ENCODE measurements at regions not wholly inside any gene's neighbourhood (a gene's known extent, or its start where the extent isn't known, plus 50 kb on each side); places are given as distances from the start of the nearest gene placed in this dataset.

DNA sequence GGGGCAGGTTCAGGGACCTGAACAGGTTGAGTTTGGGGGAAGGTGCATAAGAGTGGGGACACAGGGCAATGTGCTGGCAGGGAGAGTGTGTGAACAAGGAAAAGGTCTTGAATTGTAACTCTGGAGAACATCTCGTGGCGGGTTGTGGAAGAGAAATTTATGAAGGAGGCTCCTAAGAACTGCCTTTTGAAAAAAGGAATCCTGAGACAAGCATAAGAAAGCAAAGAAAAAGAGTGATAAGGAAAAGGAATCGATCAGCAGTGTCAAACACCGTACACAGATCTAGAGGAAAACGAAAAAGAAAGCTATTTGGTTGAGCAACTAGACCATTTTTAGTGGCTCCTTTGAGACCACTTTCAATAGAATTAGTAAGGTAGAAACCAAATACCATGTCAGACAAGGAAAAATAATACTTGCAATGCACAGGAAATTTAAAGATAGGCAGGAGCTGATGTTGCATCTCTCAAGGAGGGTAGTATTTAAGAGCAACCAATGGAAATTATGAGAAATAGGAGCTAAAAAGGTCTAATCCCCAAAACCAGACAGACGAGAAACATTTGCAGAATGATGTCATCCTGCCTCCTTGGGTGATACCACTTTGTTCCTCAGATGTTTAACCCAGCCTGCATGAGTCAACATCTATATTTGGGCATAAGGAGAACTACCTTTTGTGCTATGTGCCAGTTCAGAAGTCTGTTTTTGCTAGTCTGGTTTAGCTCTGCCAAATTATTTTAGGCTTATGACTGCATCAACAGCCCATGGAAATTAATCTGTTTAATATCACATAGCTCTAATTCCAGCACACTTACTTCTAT is 64.5 kb upstream of the STK38L start:
- DNase-seq (ENCODE audit: low read depth), result no peak

DNA sequence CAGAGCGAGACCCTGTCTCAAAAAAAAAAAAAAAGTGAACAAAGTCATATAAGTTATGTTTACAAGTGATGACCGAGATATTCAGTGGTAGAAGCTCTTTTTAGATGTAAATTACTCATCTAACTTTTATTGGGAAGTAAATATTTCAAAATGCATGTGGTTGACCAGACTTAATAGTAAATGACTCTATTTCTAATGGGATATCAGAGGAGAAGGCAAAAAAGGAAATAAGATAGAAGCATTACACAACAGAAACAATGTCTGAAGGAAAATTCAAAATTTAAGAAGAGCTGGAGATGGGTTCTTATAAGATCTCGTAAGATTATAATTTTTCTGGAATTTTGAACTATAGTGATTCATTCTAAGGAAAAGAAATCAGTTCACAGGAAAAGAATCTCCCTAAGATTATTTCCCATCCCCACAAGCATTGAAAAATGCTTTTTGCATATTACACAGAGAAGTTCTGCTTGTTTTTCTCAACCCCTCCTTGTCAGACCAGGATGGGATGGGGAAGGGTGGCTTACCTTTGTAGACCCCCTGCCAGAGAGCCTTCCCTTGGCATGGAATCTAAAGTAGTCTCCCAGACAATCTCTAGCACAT is 63.1 kb upstream of the STK38L start:
- no peak for DNase-seq (ENCODE audit: low read depth)

DNA sequence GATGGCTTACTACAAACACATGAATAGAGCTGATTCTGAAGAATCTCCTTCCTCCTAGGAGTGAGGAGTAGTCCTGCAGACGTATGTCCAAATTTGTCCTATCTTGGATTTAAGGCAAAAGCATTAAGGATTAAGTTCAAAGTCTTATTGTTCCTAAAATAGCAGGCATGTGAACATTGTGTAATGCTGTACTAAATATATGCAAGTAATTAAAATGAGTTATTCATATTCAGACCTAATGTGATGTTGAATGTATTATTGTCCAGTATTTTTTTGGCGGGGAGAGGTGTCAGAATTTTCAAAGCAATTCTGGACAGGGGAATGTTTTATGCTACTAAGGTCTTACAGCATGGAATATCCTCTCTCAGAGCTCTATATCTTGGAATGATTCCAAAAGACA is 60.7 kb upstream of the STK38L start:
- no peak for DNase-seq (ENCODE audit: low read depth)

DNA sequence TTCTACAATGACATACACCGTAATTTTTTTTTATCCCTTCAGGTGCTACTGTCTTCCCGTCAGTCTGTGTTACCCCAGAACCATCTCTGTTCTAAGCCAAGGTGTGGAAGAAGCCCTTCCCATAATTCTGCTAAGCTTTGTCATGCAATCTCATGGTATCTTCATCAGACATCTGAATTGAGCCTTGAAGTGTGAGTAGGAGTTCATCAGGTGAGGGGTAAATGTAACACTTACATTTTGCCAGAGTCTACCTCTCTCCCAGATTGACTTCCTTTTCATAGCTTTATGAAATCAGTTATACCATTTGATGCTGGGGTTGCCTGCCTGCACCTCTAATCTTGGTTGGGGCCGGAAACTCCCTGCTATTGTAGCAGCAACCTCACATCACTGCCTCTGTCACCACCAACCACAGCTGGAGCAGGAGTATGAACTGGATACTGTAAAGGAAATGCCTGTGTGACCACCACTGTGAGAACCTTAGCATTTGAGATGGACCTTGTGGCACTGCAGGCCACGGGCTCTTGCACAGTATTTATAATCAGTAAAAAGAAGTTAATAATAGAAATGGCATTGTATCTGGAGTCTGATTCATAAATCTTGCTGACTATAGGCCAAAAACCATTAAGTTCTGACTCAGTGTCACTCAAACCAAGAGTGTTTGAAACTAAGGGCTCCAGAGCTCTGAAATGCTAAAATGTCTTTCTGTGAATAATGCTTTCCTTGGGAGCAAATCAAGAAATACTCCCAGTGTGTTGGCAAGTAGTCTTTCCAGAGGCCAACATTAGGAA is 58.7 kb upstream of the STK38L start:
- no peak for DNase-seq (ENCODE audit: low read depth)

DNA sequence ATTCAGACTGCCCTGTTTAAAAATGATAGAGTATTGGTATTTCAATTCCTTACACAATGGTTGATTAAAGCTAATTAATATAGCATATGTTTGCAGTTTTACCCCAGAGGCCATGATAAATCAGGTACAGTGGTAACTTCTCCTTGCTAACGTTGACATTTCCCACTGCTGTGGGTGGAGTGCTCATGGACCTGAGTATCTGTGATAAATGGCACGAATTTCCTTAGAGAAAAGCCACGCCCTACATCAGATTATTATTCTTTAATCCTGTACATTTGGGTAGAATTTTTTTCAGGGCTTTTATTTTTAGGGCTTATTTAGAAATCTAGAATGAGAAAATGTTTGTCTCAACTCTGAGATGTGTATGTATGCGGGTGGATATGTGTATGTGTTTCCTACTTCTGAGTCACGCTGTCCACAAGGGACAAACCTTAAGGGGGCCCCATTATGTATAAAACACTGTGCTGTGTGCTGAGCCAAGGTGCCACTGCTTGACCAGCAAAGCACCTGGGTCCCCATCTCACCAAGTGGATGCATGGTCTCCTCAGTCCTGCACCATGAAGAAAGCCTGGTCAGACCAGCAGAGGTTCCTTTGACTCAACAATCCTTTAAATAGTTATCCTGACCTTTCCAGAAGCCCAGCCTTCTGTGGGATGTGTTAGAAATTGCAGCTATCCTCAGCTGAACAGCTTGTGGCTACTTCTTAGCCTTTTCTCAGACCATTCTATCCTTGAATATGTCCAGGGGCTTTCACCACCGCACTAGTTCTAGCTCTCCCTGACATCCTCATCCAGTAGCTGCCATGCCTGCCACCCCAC is 57.9 kb upstream of the STK38L start:
- no peak for DNase-seq (ENCODE audit: low read depth)

DNA sequence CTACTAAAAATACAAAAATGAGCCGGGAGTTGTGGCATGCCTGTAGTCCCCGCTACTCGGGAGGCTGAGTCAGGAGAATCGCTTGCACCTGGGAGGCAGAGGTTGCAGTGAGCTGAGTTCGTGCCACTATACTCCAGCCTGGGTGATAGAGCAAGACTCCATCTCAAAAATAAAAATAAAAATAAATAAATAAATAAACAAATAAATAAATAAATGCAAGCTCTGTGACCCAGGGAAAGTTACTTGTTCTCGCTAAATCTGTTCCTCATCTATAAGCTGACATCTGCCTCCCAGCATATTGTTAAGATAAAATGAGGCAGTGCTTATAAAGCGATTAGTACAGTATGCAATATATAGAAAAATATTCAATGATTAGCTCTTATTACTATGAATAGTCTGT is 56.4 kb upstream of the STK38L start:
- no peak for DNase-seq (ENCODE audit: low read depth)

DNA sequence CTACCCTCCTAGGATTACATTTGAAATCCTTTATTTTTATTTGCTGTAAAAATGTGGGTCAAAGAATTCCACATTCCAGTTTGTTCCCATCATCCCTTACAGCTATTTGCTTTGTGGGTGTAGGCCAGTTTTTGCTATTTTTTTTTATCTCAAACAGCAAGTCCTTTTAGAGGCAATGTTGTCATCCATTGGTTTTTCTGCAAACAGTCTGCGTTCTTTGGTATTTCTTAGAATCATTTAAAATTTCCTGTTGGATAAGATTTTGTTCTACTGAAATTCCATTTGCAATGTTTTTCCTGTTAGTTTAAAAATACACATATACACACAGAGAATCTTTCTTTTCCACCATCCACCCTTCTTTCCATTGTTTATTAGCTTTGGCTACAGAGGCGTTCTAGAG is 53.3 kb upstream of the STK38L start:
- DNase-seq (ENCODE audit: low read depth), result no peak

DNA sequence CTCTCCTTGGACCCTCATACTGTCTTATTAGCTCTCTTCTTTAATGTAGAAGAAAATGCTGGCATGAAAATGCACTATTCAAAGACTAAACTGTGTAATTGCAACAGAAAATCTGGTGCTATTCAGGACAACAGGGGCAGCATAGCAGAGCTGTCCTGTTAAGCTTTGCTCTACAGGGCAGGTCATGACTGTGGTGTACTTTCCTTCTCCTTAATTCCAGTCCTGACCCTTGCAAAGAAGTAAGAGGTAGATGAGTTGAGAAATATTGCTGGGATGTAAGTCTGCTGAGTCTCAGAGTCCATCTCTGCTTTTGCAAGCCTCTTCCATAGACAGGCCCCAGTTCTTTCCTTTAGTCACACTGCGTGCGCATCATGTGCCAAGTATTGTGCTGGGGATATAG is 52.6 kb upstream of the STK38L start:
- DNase-seq (ENCODE audit: low read depth), result no peak

DNA sequence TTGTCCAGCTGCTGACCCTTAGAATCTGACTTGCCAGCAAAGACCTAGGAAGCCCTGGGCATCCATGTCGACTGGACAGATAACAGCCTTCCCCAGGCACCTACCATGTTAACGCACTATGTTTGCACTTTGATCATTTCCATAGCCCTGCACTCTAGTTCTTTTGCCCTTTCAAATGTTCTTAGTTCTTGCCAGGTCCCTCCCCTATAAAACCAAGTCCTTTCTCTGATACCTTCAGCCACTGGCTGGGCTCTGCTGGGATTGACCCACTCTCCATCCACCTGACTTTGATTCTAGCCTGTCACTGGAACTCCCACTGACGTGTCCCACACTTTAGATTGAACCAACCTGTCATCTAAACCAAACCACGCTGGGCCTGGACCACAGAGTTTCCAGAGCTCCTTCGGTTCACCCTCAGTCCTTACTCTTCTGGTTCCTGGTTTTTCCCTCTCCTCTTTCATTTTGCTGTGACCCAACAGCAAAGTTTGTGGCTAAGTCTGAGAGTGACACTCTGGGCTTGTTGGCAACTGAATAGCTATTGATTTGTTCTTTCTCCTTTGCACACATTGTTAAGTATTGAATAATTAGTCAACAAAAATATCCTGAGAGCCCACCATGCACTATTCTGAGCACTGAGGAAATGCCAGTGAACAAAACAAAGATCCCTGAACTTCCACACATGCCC is 51.8 kb upstream of the STK38L start:
- DNase-seq (ENCODE audit: low read depth), result no peak

DNA sequence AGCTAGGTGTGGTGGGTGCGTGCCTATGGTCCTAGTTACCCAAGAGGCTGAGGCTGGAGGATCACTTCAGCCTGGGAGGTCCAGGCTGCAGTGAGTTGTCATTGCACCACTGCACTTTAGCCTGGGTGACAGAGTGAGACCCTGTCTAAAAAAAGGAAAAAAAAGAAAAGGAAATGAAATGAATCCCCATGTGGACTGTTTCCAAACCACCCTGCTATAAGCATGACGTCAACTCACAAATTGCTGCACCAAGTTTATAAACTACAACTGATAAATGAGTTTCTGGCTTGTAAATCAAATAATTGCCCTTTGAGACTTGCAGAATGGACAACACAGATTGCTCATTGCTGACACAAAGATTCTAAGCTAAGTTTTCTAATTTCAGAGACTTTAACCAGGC is 51.0 kb upstream of the STK38L start:
- DNase-seq (ENCODE audit: low read depth), result no peak

DNA sequence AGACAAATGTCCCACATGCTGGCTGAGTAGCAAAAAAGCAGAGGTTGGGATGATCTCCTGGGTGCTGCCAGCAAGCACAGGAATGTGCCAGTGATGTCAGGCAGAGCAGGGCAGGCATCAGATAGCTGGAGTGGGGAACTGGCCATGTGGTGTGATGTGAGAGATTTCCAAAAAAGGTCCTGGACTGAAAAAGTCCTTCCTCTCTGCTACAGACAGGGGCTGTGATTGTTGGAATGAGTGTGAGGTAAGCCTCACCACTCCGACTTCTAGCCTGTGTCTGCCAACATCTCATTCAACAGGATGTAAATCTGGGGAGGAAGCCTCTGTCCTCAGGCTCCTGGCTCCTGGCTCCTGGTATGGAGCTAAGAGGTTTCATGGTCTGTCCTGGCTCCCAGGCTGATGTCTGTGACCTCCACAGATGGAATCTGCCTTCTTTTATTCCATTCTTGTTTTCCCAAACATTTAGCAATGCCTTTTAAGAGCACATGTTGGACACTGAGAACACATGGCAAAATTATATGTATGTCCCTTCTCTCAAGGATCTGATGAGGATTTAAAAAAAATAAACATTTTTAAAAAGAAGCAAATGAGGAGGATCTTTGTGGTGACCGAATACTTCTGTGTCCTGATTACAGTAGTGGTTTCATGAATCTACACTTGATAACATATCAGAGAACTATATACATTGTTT is 50.1 kb upstream of the STK38L start:
- no peak for DNase-seq (ENCODE audit: low read depth)

All from activated T-helper 1 cell treated with Interleukin-2 at 50 U/mL for 16 hours (primary cell).